ENCODE measurements at regions not wholly inside any gene's neighbourhood (a gene's known extent, or its start where the extent isn't known, plus 50 kb on each side); places are given as distances from the start of the nearest gene placed in this dataset.

GRCh38 chr11:31895926-31896325, 84.8 kb upstream of the PAX6 start:
- TF ChIP-seq, protein P1, sequence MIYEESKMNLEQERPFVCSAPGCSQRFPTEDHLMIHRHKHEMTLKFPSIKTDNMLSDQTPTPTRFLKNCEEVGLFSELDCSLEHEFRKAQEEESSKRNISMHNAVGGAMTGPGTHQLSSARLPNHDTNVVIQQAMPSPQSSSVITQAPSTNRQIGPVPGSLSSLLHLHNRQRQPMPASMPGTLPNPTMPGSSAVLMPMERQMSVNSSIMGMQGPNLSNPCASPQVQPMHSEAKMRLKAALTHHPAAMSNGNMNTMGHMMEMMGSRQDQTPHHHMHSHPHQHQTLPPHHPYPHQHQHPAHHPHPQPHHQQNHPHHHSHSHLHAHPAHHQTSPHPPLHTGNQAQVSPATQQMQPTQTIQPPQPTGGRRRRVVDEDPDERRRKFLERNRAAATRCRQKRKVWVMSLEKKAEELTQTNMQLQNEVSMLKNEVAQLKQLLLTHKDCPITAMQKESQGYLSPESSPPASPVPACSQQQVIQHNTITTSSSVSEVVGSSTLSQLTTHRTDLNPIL (CRISPR knock-in tag; IDR thresholded peaks at IDR 0.05; ENCODE audit: low read depth), result no peak
- TF ChIP-seq ARNTL (CRISPR knock-in tag; IDR thresholded peaks at IDR 0.05; ENCODE audit: borderline replicate concordance, low read depth) (no peak), ZFP30 (CRISPR knock-in tag; IDR thresholded peaks at IDR 0.05) (no peak), RARB (CRISPR knock-in tag; IDR thresholded peaks at IDR 0.05) (no peak), SNAI2 (CRISPR knock-in tag; IDR thresholded peaks at IDR 0.05) (no peak), ZNF8 (CRISPR knock-in tag; IDR thresholded peaks at IDR 0.05) (no peak), CSDC2 (CRISPR knock-in tag; IDR thresholded peaks at IDR 0.05) (no peak), ZNF70 (CRISPR knock-in tag; IDR thresholded peaks at IDR 0.05) (no peak)
